Dermis microvascular lymphatic vessel endothelial cell (primary cell): ENCODE measurements at regions not wholly inside any gene's neighbourhood (a gene's known extent, or its start where the extent isn't known, plus 50 kb on each side); places are given as distances from the start of the nearest gene placed in this dataset.
A peak's percentile ranks its signal among the peaks of the same experiment; 100 is the strongest.

Experiments used
- DNase-seq, 2 donors: peaks; one replicate each; pipeline versions ENCODE4 v3.0.0 to v3.0.0-alpha.2; 2010; ENCODE audit warnings: low read depth in 2 of 2

GRCh38 chr16:86396422-86396821 lies 113.9 kb upstream of the FOXF1 start:
- DNase-seq, result no peak

- DNase-seq, result peak in 1 of 2 donors; percentile 86
Measured at GRCh38 chr16:86396901-86397311, 113.4 kb upstream of the FOXF1 start.

DNA sequence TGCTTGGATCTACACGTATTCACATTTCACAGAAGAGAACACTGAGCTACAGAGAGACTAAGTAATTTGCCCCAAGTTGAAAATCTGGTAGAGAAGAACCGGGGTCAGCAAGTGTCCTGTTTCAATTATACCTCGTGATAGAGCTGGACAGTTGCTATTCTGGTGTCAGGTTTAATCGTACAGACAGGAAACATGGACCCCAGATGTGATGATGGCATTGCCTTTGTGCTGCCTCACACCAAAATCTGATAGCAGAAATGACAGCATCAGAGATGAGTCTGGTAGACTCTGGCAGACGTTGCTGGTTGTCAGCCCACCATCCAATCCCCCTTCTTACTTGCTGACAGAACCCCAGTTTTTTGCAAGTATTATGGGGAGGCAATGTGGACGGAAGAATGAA lies 112.1 kb upstream of the FOXF1 start:
- no peak for DNase-seq

- DNase-seq, result peak in 1 of 2 donors; percentile 47
Measured at GRCh38 chr16:86398622-86399021, 111.7 kb upstream of the FOXF1 start.

- no peak for DNase-seq
Measured at GRCh38 chr16:86401126-86401525, 109.2 kb upstream of the FOXF1 start.

- DNase-seq, result no peak
Measured at GRCh38 chr16:86403085-86403484, 107.2 kb upstream of the FOXF1 start.

GRCh38 chr16:86403541-86404163 lies 106.7 kb upstream of the FOXF1 start:
- no peak for DNase-seq

- no peak for DNase-seq
Measured at GRCh38 chr16:86404678-86405077, 105.6 kb upstream of the FOXF1 start.

GRCh38 chr16:86405319-86405718 lies 105.0 kb upstream of the FOXF1 start:
- DNase-seq, result peak in 1 of 2 donors; percentile 80

DNA sequence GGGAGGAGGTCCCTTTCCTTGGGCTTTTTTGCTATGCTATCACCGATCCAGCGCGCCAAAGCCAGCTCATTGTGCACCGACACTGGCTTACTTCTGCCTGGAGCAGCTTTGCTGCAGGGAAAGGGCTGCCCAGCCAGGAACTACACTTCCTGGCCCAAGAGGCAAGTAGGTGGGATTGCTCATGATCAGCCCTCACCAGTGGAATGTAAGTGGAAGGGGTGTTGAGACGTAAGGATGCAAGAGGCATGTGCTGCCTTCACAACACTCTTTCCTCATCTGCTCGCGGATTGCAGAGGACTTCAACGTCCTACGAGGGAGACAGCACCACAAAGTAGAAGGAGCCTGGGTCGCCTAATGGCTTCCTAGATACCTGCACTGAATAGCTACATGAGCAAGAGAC lies 104.3 kb upstream of the FOXF1 start:
- no peak for DNase-seq

GRCh38 chr16:86408685-86409084 lies 101.6 kb upstream of the FOXF1 start:
- no peak for DNase-seq

GRCh38 chr16:86410081-86410480 lies 100.2 kb upstream of the FOXF1 start:
- DNase-seq, result no peak

GRCh38 chr16:86410529-86410928 lies 99.8 kb upstream of the FOXF1 start:
- DNase-seq, result no peak

- no peak for DNase-seq
Measured at GRCh38 chr16:86411897-86412296, 98.4 kb upstream of the FOXF1 start.

DNA sequence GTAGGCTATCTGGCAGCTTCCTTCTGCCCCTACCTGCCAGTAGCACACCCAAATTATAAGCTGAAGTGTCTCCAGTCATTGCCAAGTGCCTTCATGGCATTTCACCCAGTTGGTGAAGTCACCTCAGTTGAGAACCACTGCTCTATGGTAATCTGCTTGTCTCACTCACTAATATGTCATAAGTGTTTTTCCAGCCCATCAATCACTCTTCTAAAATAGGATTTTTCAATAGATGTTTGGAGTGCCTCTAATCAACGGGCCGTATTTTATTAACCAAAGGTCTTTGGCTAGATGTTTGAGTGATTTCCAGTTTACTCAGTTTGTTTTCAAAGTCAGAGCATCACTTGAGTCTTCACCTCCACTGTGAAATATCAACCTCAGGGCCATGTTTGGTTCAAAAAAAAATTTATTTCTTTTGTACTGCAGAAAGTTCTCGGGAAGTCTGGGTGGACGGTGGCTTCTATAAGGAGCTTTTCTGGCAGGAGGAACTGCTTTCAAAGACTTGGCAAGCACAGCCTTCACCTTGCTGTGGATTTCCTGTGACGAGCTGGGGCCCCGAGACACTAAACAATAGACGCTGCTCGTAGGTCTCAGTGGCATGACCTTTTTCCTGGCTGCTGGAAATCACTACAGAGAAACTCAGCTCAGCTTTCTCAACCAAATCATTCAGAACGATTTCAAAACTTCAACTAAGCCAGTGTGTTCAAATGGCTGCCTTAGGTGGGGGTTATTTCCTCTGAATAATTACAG lies 95.2 kb upstream of the FOXF1 start:
- DNase-seq, result peak; percentile 24 to 92

DNA sequence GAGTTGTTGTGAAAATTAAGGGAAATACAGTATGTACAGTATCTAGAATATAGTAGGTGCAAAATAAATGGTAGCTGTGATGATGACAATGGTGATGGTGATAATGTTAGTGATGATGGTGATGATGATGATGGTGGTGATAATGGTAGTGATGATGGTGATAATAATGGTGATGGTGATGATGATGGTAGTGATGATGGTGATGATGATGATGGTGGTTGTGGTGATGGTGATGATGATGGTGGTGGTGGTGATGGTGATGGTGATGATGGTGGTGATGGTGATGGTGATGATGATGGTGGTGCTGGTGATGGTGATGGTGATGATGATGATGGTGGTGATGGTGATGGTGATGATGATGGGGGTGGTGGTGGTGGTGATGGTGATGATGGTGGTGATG lies 91.3 kb upstream of the FOXF1 start:
- DNase-seq, result no peak

DNA sequence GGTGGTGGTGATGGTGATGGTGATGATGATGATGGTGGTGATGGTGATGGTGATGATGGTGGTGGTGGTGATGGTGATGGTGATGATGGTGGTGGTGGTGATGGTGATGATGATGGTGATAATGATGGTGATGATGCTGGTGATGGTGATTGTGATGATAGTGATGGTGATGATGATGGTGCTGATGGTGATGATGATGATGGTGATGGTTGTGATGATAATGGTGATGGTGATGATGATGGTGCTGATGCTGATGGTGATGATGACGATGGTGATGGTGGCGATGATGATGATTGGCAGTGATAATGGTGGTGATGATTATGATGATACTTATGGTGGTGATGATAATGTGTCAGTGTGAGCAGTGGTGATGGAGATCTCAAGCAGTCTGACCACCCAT lies 90.8 kb upstream of the FOXF1 start:
- no peak for DNase-seq

DNA sequence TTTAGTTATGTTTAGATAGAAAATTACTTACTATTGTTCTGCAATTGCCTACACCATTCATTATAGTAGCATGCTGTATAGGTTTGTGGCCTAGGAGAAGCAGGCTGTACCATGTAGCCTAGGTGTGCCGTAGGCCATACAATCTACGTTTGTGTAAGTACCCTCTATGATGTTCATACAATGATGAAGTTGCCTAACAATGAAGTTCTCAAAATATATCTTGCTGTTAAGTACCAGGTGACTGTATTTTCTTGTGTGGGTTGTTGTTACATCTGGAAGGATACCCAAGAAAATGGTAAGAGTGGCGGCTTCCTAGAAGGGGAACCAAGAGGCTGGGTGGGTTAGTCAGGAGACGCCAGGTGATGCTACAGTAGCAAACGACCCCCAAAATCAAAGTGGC lies 88.3 kb upstream of the FOXF1 start:
- DNase-seq, result no peak

GRCh38 chr16:86424398-86424797 lies 85.9 kb upstream of the FOXF1 start:
- DNase-seq, result no peak

- no peak for DNase-seq
Measured at GRCh38 chr16:86424985-86425384, 85.3 kb upstream of the FOXF1 start.

DNA sequence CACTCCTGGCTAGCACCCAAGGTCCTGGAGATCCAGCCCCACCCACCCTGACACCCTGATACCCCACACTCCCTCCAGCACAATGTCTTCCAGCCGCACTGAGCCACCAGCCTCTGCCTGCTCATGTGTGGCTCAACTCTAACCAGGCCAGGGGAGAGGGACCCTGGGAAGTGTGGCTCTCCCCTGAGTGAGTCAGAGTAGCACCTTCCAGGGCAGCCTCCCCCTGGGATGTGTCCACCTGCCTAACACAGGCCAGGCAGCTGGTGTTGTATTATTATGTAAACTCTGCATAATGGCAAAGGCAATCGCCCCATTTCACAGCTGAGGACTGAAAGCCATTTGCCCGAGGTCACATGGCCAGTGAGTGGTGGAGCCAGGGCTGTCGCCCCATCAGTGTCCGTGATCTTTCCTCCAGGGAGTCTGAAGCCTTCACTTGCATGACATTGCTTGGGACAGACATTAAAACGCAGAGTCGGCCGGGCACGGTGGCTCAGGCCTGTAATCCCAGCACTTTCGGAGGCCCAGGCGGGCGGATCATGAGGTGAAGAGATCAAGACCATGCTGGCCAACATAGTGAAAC lies 84.2 kb upstream of the FOXF1 start:
- DNase-seq, result no peak

DNA sequence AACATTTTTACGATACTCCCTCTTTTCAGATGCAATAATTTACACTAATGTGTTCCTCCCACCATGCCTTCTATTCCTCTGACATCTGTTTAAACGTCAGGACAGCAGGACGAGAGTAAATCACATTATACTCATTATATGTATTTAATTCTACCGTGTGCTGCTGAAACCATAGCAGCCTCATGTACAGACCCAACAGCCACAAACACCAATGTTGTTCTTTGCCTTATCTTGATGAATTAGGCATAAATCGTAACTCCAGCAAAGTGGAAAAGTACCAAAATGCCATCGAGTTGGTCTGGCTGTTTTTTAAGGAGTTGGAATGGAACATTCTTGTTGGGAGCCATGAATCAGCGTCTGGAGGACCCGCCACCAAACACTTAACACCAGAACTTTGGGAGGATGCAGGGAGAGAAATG lies 82.9 kb upstream of the FOXF1 start:
- no peak for DNase-seq
